ENCODE measurements at regions not wholly inside any gene's neighbourhood (a gene's known extent, or its start where the extent isn't known, plus 50 kb on each side); places are given as distances from the start of the nearest gene placed in this dataset.

- in situ Hi-C loops (cut with HindIII; ENCODE audit: low pct_unique_long_range_greater_than_20kb, low sequenced_read_pairs), result no loop called here
- DNase-seq (ENCODE audit: low read depth, low spot score), result no peak
These were observed 403.7 kb upstream of the MEIS1 start for GRCh38 chr2:66031236-66031635.

DNA sequence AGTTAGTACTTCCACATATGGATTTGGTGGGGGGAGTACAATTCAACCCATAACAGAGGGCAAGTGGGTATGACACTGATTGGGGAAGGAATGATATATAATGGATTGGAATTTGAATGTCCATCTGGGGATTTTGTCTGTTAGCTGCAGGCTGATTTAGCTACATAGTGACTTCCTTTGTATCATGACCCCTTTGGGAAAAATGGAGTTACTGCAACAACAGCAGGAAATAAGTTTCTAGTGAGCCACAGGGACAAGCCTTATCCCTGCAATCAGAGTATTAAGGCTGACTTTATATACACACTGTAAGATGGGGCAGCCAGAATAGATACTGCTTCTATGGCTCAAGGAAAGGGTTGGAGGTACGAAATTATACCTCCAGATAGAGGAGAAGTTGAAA, 404.4 kb upstream of the MEIS1 start:
- DNase-seq (ENCODE audit: low read depth, low spot score), result peak; percentile 66
- in situ Hi-C loops (cut with HindIII; ENCODE audit: low pct_unique_long_range_greater_than_20kb, low sequenced_read_pairs), result no loop called here

GRCh38 chr2:66024391-66024790, 410.5 kb upstream of the MEIS1 start:
- in situ Hi-C loops (cut with HindIII; ENCODE audit: low pct_unique_long_range_greater_than_20kb, low sequenced_read_pairs), result no loop called here
- DNase-seq (ENCODE audit: low read depth, low spot score), result no peak

DNA sequence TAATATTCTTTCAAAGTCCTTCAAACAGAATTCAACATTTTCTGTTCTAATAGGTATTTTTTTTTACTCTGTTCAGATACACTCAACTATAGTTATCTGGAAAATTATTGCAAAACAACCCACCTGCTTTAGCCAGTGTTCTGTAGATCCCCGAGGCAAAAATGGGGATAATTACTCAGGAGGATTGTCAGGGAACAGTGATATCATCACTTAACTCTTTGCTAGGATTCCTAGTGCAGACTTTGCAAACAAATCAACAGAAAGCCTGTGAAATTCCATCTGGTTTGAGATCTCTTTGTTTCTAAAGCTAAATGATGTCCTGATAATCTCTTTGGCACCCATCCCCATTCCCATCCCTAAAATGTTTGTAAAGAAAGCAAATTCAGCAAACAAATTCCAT, 413.6 kb upstream of the MEIS1 start:
- no peak for DNase-seq (ENCODE audit: low read depth, low spot score)

DNA sequence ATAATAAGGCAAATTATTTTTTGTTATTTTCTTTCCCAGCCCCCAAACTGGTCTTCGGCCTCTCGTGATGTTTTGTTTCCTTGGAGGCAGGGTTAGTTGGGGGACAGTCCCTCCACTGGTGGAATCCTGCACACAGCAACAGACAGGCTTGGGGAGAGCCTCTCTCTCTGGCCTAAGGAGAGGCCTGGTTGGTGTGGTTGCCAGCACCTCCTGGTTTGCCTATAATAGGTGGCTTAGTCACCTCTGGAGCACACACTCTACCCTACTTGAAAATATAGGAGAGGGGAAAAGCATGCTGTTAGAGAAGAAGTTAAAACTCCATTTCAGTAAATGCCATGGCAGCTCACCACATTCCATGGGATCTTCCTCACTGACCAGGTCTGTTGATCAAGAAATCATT, 417.2 kb upstream of the MEIS1 start:
- in situ Hi-C loops (cut with HindIII; ENCODE audit: low pct_unique_long_range_greater_than_20kb, low sequenced_read_pairs), result no loop called here
- no peak for DNase-seq (ENCODE audit: low read depth, low spot score)

More for the DNA sequence above, 413.6 kb upstream of the MEIS1 start:
- in situ Hi-C loops (cut with HindIII; ENCODE audit: low pct_unique_long_range_greater_than_20kb, low sequenced_read_pairs), result no loop called here

- in situ Hi-C loops (cut with HindIII; ENCODE audit: low pct_unique_long_range_greater_than_20kb, low sequenced_read_pairs), result no loop called here
- no peak for DNase-seq (ENCODE audit: low read depth, low spot score)
These were observed 420.5 kb upstream of the MEIS1 start for GRCh38 chr2:66014450-66014849.

GRCh38 chr2:66013456-66013855, 421.5 kb upstream of the MEIS1 start:
- peak; percentile 23 for DNase-seq (ENCODE audit: low read depth, low spot score)
- in situ Hi-C loops (cut with HindIII; ENCODE audit: low pct_unique_long_range_greater_than_20kb, low sequenced_read_pairs), result no loop called here

- in situ Hi-C loops (cut with HindIII; ENCODE audit: low pct_unique_long_range_greater_than_20kb, low sequenced_read_pairs), result no loop called here
These were observed 431.0 kb upstream of the MEIS1 start for GRCh38 chr2:66003931-66004330.

DNA sequence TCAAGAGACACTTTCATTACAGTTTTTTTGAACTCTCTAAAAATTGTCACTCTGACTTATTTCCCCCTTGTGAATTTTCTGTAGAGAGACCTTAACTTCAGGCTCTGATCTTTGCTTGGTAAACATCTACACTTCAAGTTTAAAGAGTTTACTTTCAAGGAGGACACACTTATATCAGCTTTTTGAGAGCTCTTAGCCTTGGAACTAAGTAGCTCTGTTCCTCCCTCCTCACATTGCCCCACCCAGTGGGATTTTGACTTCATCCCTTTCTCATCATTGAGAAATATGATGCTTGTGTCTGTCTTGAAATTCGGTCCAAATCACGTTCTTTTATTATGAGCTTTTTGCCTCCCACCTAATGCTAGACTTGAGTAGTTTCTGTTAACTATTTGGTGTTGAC, 433.4 kb upstream of the MEIS1 start:
- in situ Hi-C loops (cut with HindIII; ENCODE audit: low pct_unique_long_range_greater_than_20kb, low sequenced_read_pairs), result no loop called here
- no peak for DNase-seq (ENCODE audit: low read depth, low spot score)

More at GRCh38 chr2:66003931-66004330, 431.0 kb upstream of the MEIS1 start:
- DNase-seq (ENCODE audit: low read depth, low spot score), result no peak

DNA sequence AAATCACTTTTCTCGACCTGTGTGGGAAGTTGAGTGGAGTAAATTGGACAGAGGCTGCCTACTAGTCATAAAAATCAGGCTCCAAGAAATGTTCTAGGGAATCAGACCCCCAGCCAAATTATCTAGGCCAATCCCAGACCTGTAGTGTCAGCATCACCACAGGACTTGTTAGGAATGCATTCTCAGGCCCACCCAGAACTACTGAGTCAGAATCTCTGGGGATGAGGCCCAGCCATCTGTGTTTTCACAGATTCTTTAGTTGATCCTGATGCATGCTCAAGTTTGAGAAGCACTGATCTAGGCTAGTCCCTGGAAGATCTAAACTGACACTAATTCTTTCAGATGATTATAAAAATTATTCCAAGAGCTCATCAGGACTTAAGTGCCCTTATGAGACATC, 434.0 kb upstream of the MEIS1 start:
- no peak for DNase-seq (ENCODE audit: low read depth, low spot score)
- in situ Hi-C loops (cut with HindIII; ENCODE audit: low pct_unique_long_range_greater_than_20kb, low sequenced_read_pairs), result no loop called here

DNA sequence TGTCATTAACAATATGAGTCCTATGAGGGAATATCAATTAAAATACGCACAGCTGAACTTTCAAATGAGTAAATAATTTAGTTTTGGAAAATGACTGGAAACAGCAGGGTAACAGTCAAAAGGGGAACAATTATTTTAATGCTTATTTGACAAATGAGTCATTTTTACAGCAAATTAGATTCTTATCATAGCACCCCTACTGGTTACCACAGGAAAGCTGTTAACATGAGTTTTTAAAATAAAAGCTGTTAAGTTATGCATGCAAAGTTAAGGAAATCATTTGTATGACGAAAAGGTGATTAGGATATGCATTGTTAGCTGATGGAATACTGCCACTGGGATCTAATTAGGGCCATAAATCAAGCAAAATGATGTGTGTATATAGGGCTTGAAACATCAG, 435.1 kb upstream of the MEIS1 start:
- in situ Hi-C loops (cut with HindIII; ENCODE audit: low pct_unique_long_range_greater_than_20kb, low sequenced_read_pairs), result no loop called here
- DNase-seq (ENCODE audit: low read depth, low spot score), result no peak

DNA sequence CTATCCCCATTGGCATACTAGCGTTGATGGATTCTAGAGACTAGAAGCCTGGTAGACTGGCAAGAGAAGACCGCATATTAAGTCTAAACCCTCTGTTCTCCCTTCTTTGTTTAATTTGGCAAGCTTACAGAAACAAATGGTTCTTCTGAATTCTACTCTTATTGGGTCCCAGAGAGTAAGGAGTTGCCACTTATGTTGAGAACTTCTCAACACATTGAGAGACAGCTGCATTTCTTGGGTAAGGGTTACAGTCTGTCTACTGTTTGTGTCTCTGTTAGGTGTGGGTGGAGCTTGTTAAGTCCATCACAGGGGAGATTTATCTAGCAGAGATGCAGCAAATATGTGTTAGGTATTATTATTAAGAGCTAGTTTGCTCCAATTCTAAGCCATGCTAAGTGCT, 435.8 kb upstream of the MEIS1 start:
- DNase-seq (ENCODE audit: low read depth, low spot score), result no peak
- in situ Hi-C loops (cut with HindIII; ENCODE audit: low pct_unique_long_range_greater_than_20kb, low sequenced_read_pairs), result no loop called here

DNA sequence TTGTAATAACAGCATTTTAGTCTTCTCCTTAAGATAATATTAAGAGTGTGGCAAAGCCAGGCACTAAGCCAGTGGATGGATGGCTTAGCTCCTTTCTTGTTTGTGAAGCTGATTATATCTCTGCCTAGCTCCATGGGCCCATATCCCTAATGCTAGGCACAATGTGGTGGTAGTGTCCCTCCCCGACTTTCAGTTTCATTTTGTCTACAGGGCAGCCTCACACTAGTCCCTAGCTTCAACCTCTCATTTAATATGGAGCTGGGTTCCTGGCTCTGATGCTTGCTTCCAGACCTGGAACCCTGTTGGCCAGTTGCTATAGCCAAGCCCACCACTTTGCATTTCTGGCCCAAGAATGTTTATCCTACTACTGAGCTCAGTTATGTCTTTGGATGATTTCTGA, 437.0 kb upstream of the MEIS1 start:
- no peak for DNase-seq (ENCODE audit: low read depth, low spot score)
- in situ Hi-C loops (cut with HindIII; ENCODE audit: low pct_unique_long_range_greater_than_20kb, low sequenced_read_pairs), result no loop called here

DNA sequence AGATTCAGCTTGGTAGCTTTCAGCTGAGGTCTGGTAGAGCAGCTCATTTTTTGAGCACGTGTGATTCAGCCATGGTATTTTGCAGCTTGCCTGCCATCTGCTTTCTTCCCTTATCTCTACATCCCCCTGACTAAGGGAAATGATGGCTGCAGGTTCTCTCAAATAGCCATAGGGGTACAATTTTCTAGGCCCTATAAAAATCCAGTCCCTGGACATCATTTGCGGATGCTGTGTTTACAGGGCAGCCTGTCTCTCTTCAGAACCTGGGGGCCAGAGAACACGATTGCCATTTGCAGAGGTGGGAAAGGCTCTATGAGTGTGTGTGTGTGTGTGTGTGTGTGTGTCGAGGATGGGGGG, 442.7 kb upstream of the MEIS1 start:
- no peak for DNase-seq (ENCODE audit: low read depth, low spot score)
- in situ Hi-C loops (cut with HindIII; ENCODE audit: low pct_unique_long_range_greater_than_20kb, low sequenced_read_pairs), result no loop called here

DNA sequence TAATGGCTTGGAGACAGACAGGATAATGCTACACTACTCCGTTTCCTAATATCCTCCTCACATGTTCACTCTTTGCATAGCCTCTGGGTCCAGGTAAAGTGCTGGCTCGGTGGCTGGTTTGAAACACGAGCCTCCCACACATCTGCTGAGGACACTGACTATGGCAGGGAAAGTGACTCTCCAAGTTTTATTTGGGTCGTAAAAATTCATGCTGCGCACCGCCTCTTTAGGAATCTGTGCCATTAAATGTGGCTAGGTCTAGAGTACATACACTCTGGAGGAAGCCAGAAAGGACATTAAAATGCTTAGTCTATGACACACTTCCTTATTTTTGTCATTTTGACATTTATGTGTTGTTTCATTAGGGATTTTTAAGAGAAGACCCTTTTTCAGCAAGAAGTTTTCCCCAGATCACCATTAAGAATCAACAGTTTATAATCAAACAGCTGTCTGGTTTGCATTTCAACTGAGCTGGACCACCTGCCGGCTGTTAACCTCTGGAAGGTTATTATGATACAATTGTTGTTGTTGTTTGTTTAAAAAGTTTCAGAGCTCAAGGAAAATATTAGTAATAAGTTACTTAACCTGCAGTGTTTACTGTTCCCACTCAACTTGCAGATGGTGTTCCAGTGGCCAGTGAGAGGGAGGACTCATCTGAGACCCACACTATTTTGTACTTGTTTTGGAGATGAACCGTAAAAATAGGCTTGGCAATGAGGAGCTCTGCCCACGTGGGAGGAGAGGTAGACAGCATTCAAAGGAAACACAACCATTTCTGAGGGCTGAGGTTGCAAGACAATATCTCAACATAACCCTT, 443.3 kb upstream of the MEIS1 start:
- no peak for DNase-seq (ENCODE audit: low read depth, low spot score)
- in situ Hi-C loops (cut with HindIII; ENCODE audit: low pct_unique_long_range_greater_than_20kb, low sequenced_read_pairs), result no loop called here

GRCh38 chr2:65985986-65986385, 448.9 kb upstream of the MEIS1 start:
- no peak for DNase-seq (ENCODE audit: low read depth, low spot score)
- in situ Hi-C loops (cut with HindIII; ENCODE audit: low pct_unique_long_range_greater_than_20kb, low sequenced_read_pairs), result no loop called here

DNA sequence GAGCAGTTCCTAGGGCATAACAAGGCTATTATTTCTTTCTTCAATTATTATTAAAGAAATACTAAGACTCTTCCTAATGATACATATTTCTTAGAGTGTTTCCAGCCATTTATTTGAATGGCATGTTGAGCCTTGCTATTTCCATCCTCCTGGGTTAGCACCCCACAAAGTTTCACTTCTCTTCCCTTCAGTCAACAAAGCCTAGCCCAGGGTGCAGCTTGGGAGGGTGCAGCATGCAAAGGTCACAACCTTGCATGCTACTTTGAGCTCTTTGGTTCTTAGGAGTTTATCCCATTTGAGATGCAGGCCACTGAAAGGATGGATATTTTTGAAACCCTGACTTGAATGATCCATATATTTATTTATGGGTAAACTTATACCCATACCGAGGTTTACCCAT, 454.4 kb upstream of the MEIS1 start:
- no peak for DNase-seq (ENCODE audit: low read depth, low spot score)
- in situ Hi-C loops (cut with HindIII; ENCODE audit: low pct_unique_long_range_greater_than_20kb, low sequenced_read_pairs), result no loop called here

GRCh38 chr2:65979446-65979845, 455.5 kb upstream of the MEIS1 start:
- no peak for DNase-seq (ENCODE audit: low read depth, low spot score)
- in situ Hi-C loops (cut with HindIII; ENCODE audit: low pct_unique_long_range_greater_than_20kb, low sequenced_read_pairs), result no loop called here

DNA sequence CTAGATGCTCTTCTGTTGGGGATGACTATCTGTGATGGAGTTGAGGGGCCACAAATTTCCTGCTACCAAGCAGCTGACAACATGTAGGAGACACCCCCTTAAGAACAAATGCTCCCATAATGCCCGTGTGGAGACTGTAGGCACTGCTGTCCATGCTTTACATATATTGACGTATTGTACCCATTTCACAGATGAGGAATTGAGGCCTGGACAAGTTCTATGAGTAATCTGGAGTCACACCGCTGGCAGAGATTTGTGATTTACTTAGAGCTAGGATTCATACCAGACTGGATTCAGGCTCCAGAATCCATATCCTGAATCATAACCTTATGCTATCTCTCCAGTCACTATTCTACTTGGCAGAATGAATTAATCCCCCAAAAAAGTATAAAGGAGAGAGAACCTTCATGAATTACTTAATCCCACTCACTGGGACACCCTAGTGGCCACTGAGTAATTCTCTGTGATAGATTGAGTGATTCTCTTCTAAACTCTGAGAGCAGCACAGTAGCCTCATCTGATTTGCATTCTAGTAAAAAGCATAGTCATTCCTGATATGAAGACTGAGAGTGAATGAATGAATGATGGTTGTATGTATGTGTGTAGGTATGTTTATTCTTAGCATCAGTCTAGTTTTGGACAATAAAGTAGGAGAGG, 460.7 kb upstream of the MEIS1 start:
- in situ Hi-C loops (cut with HindIII; ENCODE audit: low pct_unique_long_range_greater_than_20kb, low sequenced_read_pairs), result no loop called here
- peak; percentile 45 for DNase-seq (ENCODE audit: low read depth, low spot score)
